Lower leg skin (tissue), 4 donors: ENCODE measurements at regions not wholly inside any gene's neighbourhood (a gene's known extent, or its start where the extent isn't known, plus 50 kb on each side); places are given as distances from the start of the nearest gene placed in this dataset.

Experiments used
- DNase-seq, 2 donors: peaks; one replicate each; pipeline ENCODE4 v3.0.0-alpha.2; 2019; ENCODE audit warnings: low spot score in 2 of 2
- H3K4me3 ChIP-seq: fragments of 200-600 bp; sonication (generic); 2 replicates; pipeline ENCODE4 v1.5.1; 2017; ENCODE audit warnings: mild to moderate bottlenecking, low read depth; ENCODE audit not compliant: poor library complexity, severe bottlenecking
- POLR2A ChIP-seq, 2 donors: fragments of 450-650 bp; IDR thresholded peaks; one replicate each; pipeline ENCODE4 v1.6.1; 2016 to 2017; ENCODE audit warnings: antibody characterized with exemption in 2 of 2, mild to moderate bottlenecking in 1 of 2, moderate library complexity in 1 of 2
- WGBS, 2 donors: methylation state at CpG; one replicate each; pipeline ENCODE4 v1.1.5; 2018; 5-methylcytosine and 5-hydroxymethylcytosine counted together
- intact Hi-C: fragments of 100-400 bp; cut with DNase I; formaldehyde crosslinking; loops from one replicate; pipeline ENCODE4 v1.15.0; 2023; ENCODE audit warnings: low total_unique reads
- TF ChIP-seq, protein P1 (sequence below), 3 donors: fragments of 450-650 bp; IDR thresholded peaks; one replicate each; pipeline ENCODE4 v1.5.1; 2016; ENCODE audit warnings: antibody characterized with exemption in 3 of 3, mild to moderate bottlenecking in 3 of 3, moderate library complexity in 2 of 3

GRCh38 chr18:39039813-39040212, 1474.2 kb upstream of the CELF4 start:
- intact Hi-C loops: loop anchor here (10.0 kb wide), 1 partner anchor 385 kb away; no protein-coding TSS in a partner anchor
- 57 to 62% methylated on average over 2 of the region's 2 CpGs for WGBS, 2 donors
- H3K4me3 ChIP-seq: no peak overlapping the region
- DNase-seq: no peak
- no peak for TF ChIP-seq POLR2A (IDR thresholded peaks at IDR 0.05)
- TF ChIP-seq, protein P1, sequence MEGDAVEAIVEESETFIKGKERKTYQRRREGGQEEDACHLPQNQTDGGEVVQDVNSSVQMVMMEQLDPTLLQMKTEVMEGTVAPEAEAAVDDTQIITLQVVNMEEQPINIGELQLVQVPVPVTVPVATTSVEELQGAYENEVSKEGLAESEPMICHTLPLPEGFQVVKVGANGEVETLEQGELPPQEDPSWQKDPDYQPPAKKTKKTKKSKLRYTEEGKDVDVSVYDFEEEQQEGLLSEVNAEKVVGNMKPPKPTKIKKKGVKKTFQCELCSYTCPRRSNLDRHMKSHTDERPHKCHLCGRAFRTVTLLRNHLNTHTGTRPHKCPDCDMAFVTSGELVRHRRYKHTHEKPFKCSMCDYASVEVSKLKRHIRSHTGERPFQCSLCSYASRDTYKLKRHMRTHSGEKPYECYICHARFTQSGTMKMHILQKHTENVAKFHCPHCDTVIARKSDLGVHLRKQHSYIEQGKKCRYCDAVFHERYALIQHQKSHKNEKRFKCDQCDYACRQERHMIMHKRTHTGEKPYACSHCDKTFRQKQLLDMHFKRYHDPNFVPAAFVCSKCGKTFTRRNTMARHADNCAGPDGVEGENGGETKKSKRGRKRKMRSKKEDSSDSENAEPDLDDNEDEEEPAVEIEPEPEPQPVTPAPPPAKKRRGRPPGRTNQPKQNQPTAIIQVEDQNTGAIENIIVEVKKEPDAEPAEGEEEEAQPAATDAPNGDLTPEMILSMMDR (IDR thresholded peaks at IDR 0.05): no peak

GRCh38 chr18:39037925-39038324, 1472.3 kb upstream of the CELF4 start:
- TF ChIP-seq, protein P1 (IDR thresholded peaks at IDR 0.05): no peak
- DNase-seq: no peak
- H3K4me3 ChIP-seq: no peak overlapping the region
- intact Hi-C loops: no loop called here
- 56 to 69% methylated on average over 2 of the region's 2 CpGs for WGBS, 2 donors

GRCh38 chr18:39033312-39033711, 1467.7 kb upstream of the CELF4 start:
- intact Hi-C loops: no loop called here
- H3K4me3 ChIP-seq: no peak overlapping the region
- TF ChIP-seq, protein P1 (IDR thresholded peaks at IDR 0.05): no peak
- no peak for TF ChIP-seq POLR2A (IDR thresholded peaks at IDR 0.05)
- WGBS, 2 donors: 71 to 80% methylated on average over 1 of the region's 1 CpG
- DNase-seq: no peak

- TF ChIP-seq POLR2A (IDR thresholded peaks at IDR 0.05): no peak
- TF ChIP-seq, protein P1 (IDR thresholded peaks at IDR 0.05): no peak
- WGBS, 2 donors: 82 to 85% methylated on average over 3 of the region's 3 CpGs
- no peak overlapping the region for H3K4me3 ChIP-seq
- intact Hi-C loops: no loop called here
- DNase-seq: no peak
These were observed 1466.0 kb upstream of the CELF4 start for GRCh38 chr18:39031647-39032046.

GRCh38 chr18:39030124-39030655, 1464.6 kb upstream of the CELF4 start:
- H3K4me3 ChIP-seq: no peak overlapping the region
- 82 to 88% methylated on average over 2 of the region's 2 CpGs for WGBS, 2 donors
- TF ChIP-seq POLR2A (IDR thresholded peaks at IDR 0.05): no peak
- TF ChIP-seq, protein P1 (IDR thresholded peaks at IDR 0.05): no peak
- intact Hi-C loops: no loop called here
- no peak for DNase-seq

DNA sequence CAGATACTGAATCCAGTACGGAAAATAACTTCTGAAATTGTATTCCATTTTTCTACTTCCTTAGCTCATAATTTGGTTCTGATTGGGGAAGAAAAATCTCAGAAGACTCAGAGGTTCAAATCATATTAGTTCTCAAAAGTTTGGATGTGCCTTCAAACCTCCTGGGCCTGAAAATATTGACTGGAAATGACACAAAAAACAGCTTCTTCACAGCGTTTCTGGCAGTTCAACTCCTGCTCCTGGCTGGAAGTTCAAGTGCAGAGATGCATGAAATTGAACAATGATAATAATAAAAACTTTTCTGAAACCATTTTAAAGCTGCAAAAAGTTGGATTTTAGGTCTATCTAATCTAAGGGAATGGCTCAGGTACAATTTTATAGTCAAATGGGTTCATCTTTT, 1459.9 kb upstream of the CELF4 start:
- DNase-seq: no peak
- TF ChIP-seq, protein P1 (IDR thresholded peaks at IDR 0.05): no peak
- no peak for TF ChIP-seq POLR2A (IDR thresholded peaks at IDR 0.05)
- H3K4me3 ChIP-seq: no peak overlapping the region
- 36 to 75% methylated on average over 2 of the region's 2 CpGs for WGBS, 2 donors
- intact Hi-C loops: no loop called here
